ENCODE measurements at regions not wholly inside any gene's neighbourhood (a gene's known extent, or its start where the extent isn't known, plus 50 kb on each side); places are given as distances from the start of the nearest gene placed in this dataset.

DNA sequence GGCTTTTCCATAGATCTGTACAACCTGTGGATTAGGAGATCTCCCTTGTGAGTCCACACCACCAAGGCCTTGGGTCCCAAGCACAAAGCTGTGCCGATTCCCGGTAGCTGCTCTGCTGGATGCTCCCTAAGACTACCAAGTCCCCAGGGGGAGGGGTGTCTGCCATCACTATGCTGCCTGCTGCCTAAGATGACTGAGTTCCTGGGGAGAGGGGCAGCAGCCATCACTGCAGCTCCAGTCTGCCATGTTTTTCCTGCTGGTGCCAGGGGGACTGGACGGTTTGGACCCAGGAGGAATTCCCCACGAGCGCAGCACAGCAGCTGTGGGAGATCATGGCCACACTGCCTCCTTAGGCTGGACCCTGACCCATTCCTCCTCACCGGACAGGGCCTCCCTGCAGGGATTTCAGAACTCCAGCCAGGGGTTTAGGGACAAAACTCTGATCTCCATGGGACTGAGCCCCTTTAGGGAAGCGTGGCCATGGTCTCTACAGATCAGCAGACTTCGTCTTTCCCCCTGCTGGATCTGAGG lies 1049.8 kb downstream of the SORCS1 start:
- in situ Hi-C loops (cut with HindIII; ENCODE audit: low pct_unique_long_range_greater_than_20kb, low sequenced_read_pairs), result no loop called here
- no peak for DNase-seq (ENCODE audit: low read depth in 1 of 2, low spot score in 1 of 2)
- no peak for TF ChIP-seq JUND (IDR thresholded peaks at IDR 0.05; ENCODE audit: low read depth)

GRCh38 chr10:106111246-106111645 lies 1053.3 kb downstream of the SORCS1 start:
- in situ Hi-C loops (cut with HindIII; ENCODE audit: low pct_unique_long_range_greater_than_20kb, low sequenced_read_pairs), result no loop called here
- DNase-seq (ENCODE audit: low read depth in 1 of 2, low spot score in 1 of 2), result no peak
- TF ChIP-seq JUND (IDR thresholded peaks at IDR 0.05; ENCODE audit: low read depth), result no peak

DNA sequence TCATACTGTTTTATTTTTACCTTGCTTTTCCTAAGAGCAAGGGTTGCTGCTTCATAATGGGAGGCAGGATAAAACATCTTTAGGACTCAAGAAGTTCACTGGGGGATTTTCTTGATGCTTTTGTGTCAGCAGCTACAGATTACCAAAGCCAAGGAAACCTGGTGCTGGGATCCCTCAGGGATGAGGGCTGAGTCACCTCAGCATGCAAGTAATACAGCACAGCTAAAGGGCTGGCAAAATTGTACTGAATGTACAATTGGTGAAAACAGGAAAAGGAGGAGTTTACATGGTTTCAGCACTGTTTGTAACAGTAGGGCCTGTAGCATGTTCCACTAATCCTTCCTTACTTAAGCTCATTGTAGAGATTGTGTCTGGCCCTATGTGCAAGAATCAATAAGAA lies 1056.8 kb downstream of the SORCS1 start:
- DNase-seq (ENCODE audit: low read depth in 1 of 2, low spot score in 1 of 2), result no peak
- TF ChIP-seq JUND (IDR thresholded peaks at IDR 0.05; ENCODE audit: low read depth), result no peak
- in situ Hi-C loops (cut with HindIII; ENCODE audit: low pct_unique_long_range_greater_than_20kb, low sequenced_read_pairs), result no loop called here

DNA sequence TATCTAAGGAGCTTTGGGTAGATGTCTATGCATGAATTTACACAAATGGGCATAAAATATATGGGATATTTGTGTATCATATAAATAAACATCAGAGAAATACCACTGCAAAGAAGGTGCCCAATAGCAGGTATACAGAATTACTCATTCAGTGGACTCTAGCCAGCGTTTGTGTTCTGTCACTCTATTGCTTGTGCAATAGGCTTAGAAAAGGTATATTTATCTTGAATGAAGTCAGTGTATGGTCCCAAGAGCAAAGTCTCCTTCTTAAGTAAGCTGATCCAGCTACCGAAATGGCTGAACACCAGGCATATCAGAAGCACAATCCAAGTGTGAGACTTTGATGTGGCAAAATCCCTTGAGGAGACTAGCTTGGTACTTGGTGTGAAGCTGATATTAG lies 1058.4 kb downstream of the SORCS1 start:
- TF ChIP-seq JUND (IDR thresholded peaks at IDR 0.05; ENCODE audit: low read depth), result no peak
- in situ Hi-C loops (cut with HindIII; ENCODE audit: low pct_unique_long_range_greater_than_20kb, low sequenced_read_pairs), result no loop called here
- DNase-seq (ENCODE audit: low read depth in 1 of 2, low spot score in 1 of 2), result no peak

DNA sequence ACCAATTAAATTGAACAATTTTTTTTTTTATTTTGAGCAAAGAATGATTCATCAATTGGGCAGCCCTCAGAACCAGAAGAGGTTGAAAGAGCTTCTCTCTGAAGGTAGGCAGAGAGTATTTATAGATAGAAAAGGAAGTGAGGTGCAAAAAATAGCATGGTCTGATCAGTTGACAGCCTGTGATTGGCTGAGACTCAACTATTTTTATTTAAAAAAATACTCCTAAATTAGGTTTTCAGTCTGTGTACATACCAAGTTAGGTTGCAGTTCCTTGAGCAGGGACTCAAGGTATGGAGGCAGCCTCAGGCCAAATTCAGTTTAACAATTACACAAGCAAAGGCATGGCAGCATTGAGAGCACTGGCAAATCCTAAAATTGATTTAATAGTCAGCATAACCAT lies 1074.7 kb downstream of the SORCS1 start:
- in situ Hi-C loops (cut with HindIII; ENCODE audit: low pct_unique_long_range_greater_than_20kb, low sequenced_read_pairs), result no loop called here
- DNase-seq (ENCODE audit: low read depth in 1 of 2, low spot score in 1 of 2), result no peak
- no peak for TF ChIP-seq JUND (IDR thresholded peaks at IDR 0.05; ENCODE audit: low read depth)

GRCh38 chr10:106086391-106086790 lies 1078.1 kb downstream of the SORCS1 start:
- no peak for DNase-seq (ENCODE audit: low read depth in 1 of 2, low spot score in 1 of 2)
- in situ Hi-C loops (cut with HindIII; ENCODE audit: low pct_unique_long_range_greater_than_20kb, low sequenced_read_pairs), result no loop called here
- no peak for TF ChIP-seq JUND (IDR thresholded peaks at IDR 0.05; ENCODE audit: low read depth)

GRCh38 chr10:106083572-106083971 lies 1080.9 kb downstream of the SORCS1 start:
- DNase-seq (ENCODE audit: low read depth in 1 of 2, low spot score in 1 of 2), result no peak
- TF ChIP-seq JUND (IDR thresholded peaks at IDR 0.05; ENCODE audit: low read depth), result no peak
- in situ Hi-C loops (cut with HindIII; ENCODE audit: low pct_unique_long_range_greater_than_20kb, low sequenced_read_pairs), result no loop called here

GRCh38 chr10:106082865-106083264 lies 1081.6 kb downstream of the SORCS1 start:
- DNase-seq (ENCODE audit: low read depth in 1 of 2, low spot score in 1 of 2), result no peak
- no peak for TF ChIP-seq JUND (IDR thresholded peaks at IDR 0.05; ENCODE audit: low read depth)
- in situ Hi-C loops (cut with HindIII; ENCODE audit: low pct_unique_long_range_greater_than_20kb, low sequenced_read_pairs), result no loop called here

DNA sequence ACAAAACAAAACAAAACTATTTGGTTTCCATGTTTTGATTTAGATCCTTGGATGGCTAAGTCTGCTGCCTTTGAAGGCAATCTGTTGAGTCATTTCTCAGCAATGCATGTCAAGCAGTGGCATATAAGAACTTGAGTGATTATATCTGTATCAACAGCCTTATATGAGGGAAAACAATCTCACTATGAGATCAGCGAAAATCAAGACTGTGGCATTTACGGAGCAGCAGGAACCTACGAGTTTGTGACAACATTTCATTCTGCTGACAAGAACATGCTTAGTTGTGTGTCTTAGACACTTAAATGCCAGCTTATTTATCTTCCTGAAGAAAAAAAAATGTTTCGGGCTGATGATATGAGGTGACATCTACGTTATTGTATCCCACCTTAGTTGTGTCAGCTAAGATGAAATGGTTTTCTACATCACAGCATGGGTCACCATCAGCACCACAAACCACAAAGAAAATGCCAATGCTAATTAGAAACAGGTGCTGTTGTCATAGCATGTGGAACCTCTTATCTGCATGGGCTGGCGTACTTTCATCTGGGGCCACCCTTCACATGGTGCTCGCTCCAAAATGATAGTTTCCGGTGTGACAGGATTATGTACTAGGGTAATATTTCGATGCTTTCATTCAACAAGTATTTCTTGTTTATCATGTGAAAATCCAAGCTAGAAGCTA lies 1085.5 kb downstream of the SORCS1 start:
- in situ Hi-C loops (cut with HindIII; ENCODE audit: low pct_unique_long_range_greater_than_20kb, low sequenced_read_pairs), result no loop called here
- no peak for TF ChIP-seq JUND (IDR thresholded peaks at IDR 0.05; ENCODE audit: low read depth)
- no peak for DNase-seq (ENCODE audit: low read depth in 1 of 2, low spot score in 1 of 2)

GRCh38 chr10:106076496-106076895 lies 1088.0 kb downstream of the SORCS1 start:
- in situ Hi-C loops (cut with HindIII; ENCODE audit: low pct_unique_long_range_greater_than_20kb, low sequenced_read_pairs), result no loop called here
- TF ChIP-seq JUND (IDR thresholded peaks at IDR 0.05; ENCODE audit: low read depth), result no peak
- no peak for DNase-seq (ENCODE audit: low read depth in 1 of 2, low spot score in 1 of 2)

DNA sequence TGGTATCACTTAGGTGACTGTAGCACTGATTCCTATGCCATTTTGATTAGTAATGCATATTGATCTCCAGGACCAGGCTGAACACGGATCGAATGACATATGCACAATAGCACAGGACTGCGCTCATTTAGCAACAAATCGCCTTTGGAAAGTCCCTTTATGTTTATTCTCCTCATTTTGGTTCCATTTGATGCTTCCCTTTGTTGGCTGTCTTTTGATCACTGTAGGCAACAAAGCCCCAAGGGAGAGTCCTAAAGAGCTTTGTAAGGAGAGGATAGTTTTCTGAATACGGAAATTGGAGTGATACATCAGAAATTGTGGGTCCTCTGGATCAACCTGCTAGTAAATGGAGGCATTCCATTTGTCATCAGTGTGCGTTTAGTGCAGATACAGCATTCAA lies 1111.4 kb downstream of the SORCS1 start:
- no peak for TF ChIP-seq JUND (IDR thresholded peaks at IDR 0.05; ENCODE audit: low read depth)
- in situ Hi-C loops (cut with HindIII; ENCODE audit: low pct_unique_long_range_greater_than_20kb, low sequenced_read_pairs), result no loop called here
- no peak for DNase-seq (ENCODE audit: low read depth in 1 of 2, low spot score in 1 of 2)

GRCh38 chr10:106044503-106044902 lies 1120.0 kb downstream of the SORCS1 start:
- TF ChIP-seq JUND (IDR thresholded peaks at IDR 0.05; ENCODE audit: low read depth), result no peak
- DNase-seq (ENCODE audit: low read depth in 1 of 2, low spot score in 1 of 2), result no peak
- in situ Hi-C loops (cut with HindIII; ENCODE audit: low pct_unique_long_range_greater_than_20kb, low sequenced_read_pairs), result no loop called here

DNA sequence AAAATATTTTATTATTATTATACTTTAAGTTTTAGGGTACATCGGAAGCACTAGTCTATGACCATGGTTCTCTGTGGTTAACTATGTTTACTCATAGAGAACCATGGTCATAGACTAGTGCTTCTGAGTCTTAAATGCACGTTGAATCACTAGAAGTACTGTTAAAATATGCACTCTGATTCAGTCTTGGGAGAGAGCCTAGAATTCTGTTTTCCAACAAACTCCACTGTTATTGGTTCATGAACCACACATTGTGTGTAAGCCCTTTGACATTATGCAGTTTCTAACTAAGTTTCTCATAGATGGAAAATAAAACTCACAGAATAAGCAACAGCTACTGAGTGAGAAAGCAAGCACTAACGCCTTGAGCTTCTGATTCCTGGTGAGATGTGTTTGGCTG lies 1120.6 kb downstream of the SORCS1 start:
- no peak for DNase-seq (ENCODE audit: low read depth in 1 of 2, low spot score in 1 of 2)
- no peak for TF ChIP-seq JUND (IDR thresholded peaks at IDR 0.05; ENCODE audit: low read depth)
- in situ Hi-C loops (cut with HindIII; ENCODE audit: low pct_unique_long_range_greater_than_20kb, low sequenced_read_pairs), result no loop called here

- in situ Hi-C loops (cut with HindIII; ENCODE audit: low pct_unique_long_range_greater_than_20kb, low sequenced_read_pairs), result no loop called here
- TF ChIP-seq JUND (IDR thresholded peaks at IDR 0.05; ENCODE audit: low read depth), result no peak
- DNase-seq (ENCODE audit: low read depth in 1 of 2, low spot score in 1 of 2), result no peak
These were observed 1126.3 kb downstream of the SORCS1 start for GRCh38 chr10:106038246-106038645.

Data from T47D (cell line).